HepG2 (cell line): ENCODE measurements at regions not wholly inside any gene's neighbourhood (a gene's known extent, or its start where the extent isn't known, plus 50 kb on each side); places are given as distances from the start of the nearest gene placed in this dataset.

Experiments
- CTCF ChIP-seq: sonication (generic); formaldehyde crosslinking; IDR thresholded peaks from 2 replicates; pipeline ENCODE4 v1.5.0; 2020; ENCODE audit warnings: mild to moderate bottlenecking, missing genetic modification reagents, moderate library complexity
- E2F5 ChIP-seq: sonication (generic); formaldehyde crosslinking; conservative IDR thresholded peaks from 2 replicates; pipeline ENCODE4 v1.4.0; 2020; ENCODE audit warnings: missing genetic modification reagents
- EP300 ChIP-seq, 3 experiments: sonication (generic) in 1 of 3; formaldehyde crosslinking in 1 of 3; IDR thresholded peaks; 2 replicates each; pipeline versions ENCODE4 v1.5.1 to v1.6.1; 2011 to 2020; ENCODE audit warnings: low read depth in 2 of 3, low read length in 2 of 3, borderline replicate concordance in 1 of 3, improper control_type of control experiment in 1 of 3, mild to moderate bottlenecking in 1 of 3, missing genetic modification reagents in 1 of 3, moderate library complexity in 1 of 3
- EZH2 ChIP-seq: conservative IDR thresholded peaks from 2 replicates; pipeline ENCODE4 v1.6.1; 2012; ENCODE audit warnings: mild to moderate bottlenecking, low read depth, low read length, moderate library complexity
- NFKB2 ChIP-seq: sonication (generic); formaldehyde crosslinking; IDR thresholded peaks from 2 replicates; pipeline ENCODE4 v1.4.0; 2020; ENCODE audit warnings: missing genetic modification reagents, borderline replicate concordance
- NR2F6 ChIP-seq, 2 experiments: IDR thresholded peaks; 2 replicates each; pipeline ENCODE4 v1.6.1; 2016; ENCODE audit warnings: antibody characterized with exemption in 1 of 2, mild to moderate bottlenecking in 1 of 2
- POLR2A ChIP-seq, 2 experiments: IDR thresholded peaks; 2 replicates each; pipeline ENCODE4 v1.6.1; 2011; ENCODE audit warnings: low read depth in 2 of 2, low read length in 2 of 2, mild to moderate bottlenecking in 1 of 2, moderate library complexity in 1 of 2; ENCODE audit not compliant: insufficient read depth in 1 of 2
- TAF1 ChIP-seq: sonication (generic); formaldehyde crosslinking; IDR thresholded peaks from 2 replicates; pipeline ENCODE4 v1.4.0; 2020; ENCODE audit warnings: missing genetic modification reagents
- ZNF724P ChIP-seq: sonication (generic); formaldehyde crosslinking; IDR thresholded peaks from 2 replicates; pipeline ENCODE4 v1.8.0; 2022; ENCODE audit warnings: missing genetic modification reagents, borderline replicate concordance
- ZNF770 ChIP-seq: sonication (generic); formaldehyde crosslinking; IDR thresholded peaks from 2 replicates; pipeline ENCODE4 v1.5.0; 2020; ENCODE audit warnings: mild to moderate bottlenecking, missing genetic modification reagents

- TF ChIP-seq ZNF770 (CRISPR knock-in tag), result no peak
- no peak for TF ChIP-seq EZH2
- no peak for TF ChIP-seq CTCF (CRISPR knock-in tag)
- no peak for TF ChIP-seq TAF1 (CRISPR knock-in tag)
- TF ChIP-seq EP300 (IDR thresholded peaks at IDR 0.05; ENCODE audit: low read depth in 2 of 2, low read length in 2 of 2), result no peak
- TF ChIP-seq EP300 (CRISPR knock-in tag; IDR thresholded peaks at IDR 0.05; ENCODE audit: borderline replicate concordance), result no peak
- TF ChIP-seq NR2F6 (IDR thresholded peaks at IDR 0.05), result no peak
- TF ChIP-seq NR2F6 (CRISPR knock-in tag; IDR thresholded peaks at IDR 0.05), result no peak
- no peak for TF ChIP-seq POLR2A (IDR thresholded peaks at IDR 0.05; ENCODE audit: insufficient read depth in 1 of 2, low read depth in 2 of 2, low read length in 2 of 2)
- TF ChIP-seq NFKB2 (CRISPR knock-in tag), result no peak
- TF ChIP-seq E2F5 (CRISPR knock-in tag), result no peak
- no peak for TF ChIP-seq ZNF724P (CRISPR knock-in tag)
Measured at GRCh38 chr17:71699907-71700306, 420.9 kb upstream of the SOX9 start.
